HG02970 (cell line): ENCODE measurements at regions not wholly inside any gene's neighbourhood (a gene's known extent, or its start where the extent isn't known, plus 50 kb on each side); places are given as distances from the start of the nearest gene placed in this dataset.
"Not testable (repeated sequence)": the region's sequence is repeated elsewhere in the genome, so short reads cannot be mapped to it uniquely, and the experiment has no call there.

Experiments used
- ATAC-seq: cut with Tn5 transposase; IDR thresholded peaks from one replicate; pipeline ENCODE4 v1.9.1; 2021; ENCODE audit warnings: mild to moderate bottlenecking, moderate library complexity, moderate number of reproducible peaks; ENCODE audit not compliant: unreplicated experiment, low FRiP score

DNA sequence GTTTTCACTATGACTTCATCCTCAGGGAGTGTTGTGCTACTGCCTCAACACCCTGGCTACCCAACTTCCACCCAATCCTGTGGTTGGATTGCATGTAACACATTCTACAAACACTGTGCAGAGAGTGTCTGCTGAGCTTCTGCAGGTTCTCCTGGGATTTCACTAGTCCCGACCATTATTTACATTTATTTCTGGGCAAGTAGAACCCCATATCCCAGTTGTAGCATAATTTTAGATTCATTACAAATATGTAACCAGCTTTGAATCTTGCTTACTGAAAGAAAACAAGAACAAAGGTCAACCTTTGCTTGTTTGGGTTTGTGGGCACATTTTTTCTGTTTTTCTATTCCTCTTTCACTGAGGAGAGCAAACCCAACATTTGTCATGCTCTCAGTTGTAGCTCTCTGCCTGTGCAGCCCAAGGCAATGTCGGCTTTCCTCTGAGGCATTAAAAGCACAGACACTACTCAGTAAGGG, 2036.1 kb upstream of the LRRTM1 start:
- ATAC-seq: no peak

DNA sequence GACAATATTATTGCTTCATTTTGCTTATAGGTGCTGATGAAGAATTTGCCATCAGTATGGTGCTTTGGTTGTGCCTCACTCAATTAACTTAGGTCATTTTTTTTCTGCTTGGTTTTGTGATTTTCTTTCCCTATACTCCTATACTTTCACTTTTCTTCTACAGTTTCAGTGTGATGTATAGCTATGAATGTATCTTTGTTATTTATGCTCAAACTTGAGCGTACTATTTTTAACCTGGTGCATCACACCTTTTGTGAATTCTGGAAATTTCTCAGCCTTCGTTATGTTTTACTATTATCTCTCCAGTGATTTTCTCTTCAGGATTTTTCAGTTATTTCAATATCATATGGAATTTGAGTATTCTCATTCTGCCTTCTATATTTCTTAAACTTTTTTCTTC, 2035.3 kb upstream of the LRRTM1 start:
- no peak for ATAC-seq

DNA sequence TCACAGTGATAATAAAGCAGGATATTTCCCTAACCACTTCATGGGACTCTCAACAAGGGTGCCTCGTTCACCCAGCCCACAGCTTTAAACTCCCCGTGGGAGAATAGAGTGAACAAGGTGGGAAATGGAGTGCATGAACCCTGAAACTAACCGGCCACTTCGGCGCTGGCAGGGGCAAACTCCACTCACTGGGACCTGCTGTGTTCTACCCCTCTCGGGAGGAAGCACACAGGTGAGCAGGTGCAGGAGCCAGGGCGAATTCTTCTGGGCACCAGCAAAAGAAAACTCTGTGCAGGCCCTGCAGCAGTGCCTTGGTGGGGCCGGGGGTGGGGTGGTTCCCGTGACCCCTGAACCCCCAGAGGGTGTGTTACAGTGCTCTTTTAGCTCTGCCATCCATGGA, 2029.1 kb upstream of the LRRTM1 start:
- ATAC-seq: no peak

DNA sequence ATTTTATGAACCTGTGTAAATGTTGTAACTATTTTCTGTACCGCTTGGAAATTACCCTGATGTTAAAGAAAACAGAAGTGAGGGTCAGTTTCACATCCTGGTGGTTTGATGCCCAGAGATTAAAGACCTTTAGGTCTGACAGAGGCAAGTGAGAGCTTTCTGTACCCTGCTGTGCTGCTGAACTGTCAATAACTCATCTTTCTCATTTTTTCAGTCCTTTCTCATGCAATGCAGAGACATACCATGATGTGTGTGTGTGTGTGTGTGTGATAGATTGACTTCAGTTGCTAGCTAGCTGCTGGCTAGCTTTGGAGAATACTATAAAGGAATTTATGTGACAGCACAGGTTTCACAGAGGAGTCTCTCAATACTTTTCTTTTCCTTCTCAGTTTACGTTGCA, 2025.6 kb upstream of the LRRTM1 start:
- no peak for ATAC-seq

DNA sequence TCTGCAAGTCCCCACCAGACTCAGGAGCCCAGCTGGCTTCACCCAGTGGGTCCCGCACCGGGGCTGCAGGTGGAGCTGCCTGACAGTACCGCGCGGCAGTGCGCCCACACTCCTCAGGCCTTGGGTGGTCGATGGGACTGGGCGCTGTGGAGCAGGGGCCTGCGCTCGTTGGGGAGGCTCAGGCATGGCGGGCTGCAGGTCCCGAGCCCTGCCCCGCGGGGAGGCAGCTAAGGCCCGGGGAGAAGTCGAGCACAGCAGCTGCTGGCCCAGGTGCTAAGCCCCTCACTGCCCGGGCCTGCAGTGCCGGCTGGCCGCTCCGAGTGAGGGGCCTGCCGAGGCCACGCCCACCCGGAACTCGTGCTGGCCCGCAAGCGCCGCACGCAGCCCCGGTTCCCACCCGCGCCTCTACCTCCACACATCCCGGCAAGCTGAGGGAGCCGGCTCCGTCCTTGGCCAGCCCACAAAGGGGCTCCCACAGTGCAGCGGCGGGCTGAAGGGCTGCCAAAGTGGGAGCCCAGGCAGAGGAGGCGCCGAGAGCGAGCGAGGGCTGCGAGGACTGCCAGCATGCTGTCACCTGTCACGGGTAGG, 2021.7 kb upstream of the LRRTM1 start:
- ATAC-seq: not testable (repeated sequence)

DNA sequence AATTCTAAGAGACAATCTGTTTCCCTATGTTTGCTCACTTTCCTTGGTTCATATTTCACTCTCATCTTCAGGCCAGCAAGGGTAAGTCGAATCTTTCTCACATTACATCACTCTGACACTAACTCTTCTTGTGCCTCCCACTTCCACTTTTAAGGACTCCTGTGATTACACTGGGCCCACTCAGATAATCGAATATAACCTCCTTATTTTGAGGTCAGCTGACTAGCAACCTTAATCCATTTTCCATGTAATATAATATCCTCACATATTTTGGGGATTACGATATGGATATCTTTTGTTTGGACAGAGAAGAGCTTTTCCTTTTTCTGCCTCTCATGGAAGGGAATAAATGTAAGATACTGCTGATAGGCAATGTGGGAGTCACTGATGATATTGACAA, 2015.7 kb upstream of the LRRTM1 start:
- no peak for ATAC-seq

DNA sequence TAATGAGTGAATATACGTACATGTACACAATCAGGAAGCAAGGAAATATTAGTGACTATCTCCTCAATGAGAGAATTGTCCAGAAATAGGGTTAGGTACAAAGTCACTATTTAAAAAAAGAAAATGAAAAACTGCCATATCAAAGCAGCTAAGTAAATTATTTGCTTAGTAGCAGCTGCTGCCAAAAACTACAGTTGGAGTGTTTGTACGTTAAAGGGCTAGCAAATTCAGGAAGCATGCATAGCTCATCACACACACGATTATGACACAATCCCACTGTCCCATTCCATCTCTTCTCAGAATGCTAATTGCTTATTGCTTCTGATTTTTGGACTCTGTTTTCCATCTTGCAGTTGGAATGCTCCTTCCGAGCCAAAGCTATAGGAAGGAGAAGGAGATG, 2012.5 kb upstream of the LRRTM1 start:
- no peak for ATAC-seq

DNA sequence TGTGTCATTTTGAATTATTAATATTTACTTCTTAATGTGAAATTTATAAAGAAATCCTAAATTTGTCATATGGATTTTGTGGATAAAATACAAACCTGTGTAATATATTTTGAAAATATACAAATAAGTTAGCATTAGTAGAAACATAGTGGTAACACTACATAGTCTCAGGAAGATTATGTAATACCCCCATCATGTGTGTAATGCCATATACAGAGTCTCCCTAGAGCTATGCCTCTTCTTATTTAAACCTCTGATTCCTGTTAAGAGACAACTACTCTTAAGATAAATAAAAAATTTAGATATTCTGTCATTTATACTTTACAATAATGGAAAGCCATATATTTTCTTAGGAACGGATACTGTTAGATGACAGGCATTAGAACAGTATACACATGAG, 2012.0 kb upstream of the LRRTM1 start:
- ATAC-seq: no peak

DNA sequence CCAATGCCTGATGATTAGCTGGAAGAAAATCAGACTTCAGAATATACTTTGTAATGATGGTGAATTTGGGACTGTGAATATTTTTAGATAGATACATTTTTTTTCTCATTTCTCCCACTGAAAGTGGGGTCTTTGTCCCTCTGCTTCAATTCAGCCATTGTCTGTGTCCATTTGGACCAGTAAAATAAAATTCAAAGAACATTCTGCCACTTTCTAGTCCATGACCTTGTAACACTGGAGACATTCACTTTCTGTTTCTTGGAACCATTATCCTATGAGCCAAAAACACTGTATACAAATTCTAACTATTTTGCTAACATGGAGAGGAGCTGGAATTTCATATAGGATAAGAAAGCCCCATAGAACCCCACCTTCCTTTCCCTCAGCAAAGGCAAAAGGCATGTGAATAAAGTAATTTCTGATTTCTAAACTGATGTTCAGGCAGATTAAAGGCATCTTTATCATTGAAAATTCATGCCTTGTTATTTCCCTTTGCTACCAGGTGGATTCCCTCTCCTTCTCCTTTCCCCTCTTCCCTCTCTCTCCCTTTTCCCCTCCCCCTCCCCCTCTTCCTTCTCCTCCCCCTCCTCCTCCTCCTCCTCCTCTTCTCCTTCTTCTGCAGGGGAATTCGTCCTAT, 2010.4 kb upstream of the LRRTM1 start:
- ATAC-seq: no peak

DNA sequence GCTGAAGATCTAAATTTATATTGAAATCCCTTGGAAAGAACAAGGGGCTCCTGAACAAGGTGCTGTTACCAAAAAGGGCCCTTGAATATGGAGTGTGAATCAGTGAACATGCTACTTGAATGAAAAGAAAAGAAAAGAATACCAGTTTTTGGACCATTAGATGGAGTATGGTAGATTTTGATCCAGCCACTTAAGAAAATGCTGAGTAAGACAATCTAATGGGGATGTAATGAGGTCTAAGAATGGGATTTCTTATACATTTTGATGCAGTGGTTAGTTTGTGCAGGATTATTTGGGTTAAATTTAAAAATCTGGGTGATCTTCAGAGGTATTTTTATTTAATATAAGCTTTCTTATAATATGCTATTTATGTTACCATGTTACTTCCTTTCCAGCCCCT, 2003.0 kb upstream of the LRRTM1 start:
- no peak for ATAC-seq

DNA sequence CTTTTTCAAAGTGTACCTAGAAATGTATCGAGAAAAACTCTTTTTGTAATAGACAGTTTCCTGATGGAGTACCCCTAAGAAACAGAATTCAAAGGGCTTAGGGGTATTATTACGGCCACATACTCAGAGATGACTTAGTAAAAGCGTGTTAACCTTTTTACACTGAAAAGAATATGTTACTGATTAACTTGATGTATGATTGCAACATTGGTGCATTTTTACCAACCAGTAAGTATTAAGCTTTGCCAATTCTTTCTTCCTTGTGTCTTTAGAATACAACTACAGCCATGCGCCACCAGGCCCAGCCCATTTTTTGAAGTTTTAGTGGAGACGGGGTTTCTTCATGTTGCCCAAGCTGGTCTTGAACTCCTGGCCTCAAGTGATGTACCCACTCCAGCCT, 1997.0 kb upstream of the LRRTM1 start:
- no peak for ATAC-seq

DNA sequence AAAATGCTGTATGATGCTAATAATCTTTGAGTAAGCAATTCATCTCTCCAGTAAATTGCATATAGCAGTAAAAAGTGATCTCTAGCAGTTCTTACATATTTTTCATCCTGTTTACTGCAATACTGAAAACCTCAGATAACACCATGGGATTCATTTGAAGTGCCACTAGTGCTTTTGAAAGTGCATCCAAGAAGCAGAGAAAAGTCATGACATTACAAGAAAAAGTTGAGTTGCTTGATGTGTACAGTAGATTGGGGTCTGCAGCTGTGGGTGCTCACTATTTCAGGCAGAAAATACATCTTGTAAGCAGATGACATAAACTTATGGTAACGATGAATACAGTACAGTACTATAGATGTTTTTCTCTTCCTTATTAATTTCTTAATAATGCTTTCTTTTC, 1984.9 kb upstream of the LRRTM1 start:
- ATAC-seq: no peak

DNA sequence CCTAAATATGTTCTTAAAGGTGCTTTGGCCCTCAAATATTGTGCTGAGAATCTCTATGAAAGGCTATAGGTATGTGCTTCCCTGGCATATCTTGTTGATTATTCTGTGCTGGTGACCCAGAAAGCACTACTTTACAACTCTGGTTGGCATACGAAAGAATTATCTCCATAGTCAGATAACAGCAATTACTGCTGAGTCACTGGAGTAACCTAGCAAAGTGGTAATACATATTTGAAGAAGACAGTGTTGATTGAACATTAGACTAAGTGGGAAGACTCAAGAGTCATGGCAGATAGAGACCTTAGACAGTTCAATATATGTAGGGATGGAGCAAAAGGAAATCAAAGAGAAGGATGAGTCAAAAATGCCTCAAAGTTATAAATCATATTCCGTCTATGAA, 1978.5 kb upstream of the LRRTM1 start:
- ATAC-seq: no peak

DNA sequence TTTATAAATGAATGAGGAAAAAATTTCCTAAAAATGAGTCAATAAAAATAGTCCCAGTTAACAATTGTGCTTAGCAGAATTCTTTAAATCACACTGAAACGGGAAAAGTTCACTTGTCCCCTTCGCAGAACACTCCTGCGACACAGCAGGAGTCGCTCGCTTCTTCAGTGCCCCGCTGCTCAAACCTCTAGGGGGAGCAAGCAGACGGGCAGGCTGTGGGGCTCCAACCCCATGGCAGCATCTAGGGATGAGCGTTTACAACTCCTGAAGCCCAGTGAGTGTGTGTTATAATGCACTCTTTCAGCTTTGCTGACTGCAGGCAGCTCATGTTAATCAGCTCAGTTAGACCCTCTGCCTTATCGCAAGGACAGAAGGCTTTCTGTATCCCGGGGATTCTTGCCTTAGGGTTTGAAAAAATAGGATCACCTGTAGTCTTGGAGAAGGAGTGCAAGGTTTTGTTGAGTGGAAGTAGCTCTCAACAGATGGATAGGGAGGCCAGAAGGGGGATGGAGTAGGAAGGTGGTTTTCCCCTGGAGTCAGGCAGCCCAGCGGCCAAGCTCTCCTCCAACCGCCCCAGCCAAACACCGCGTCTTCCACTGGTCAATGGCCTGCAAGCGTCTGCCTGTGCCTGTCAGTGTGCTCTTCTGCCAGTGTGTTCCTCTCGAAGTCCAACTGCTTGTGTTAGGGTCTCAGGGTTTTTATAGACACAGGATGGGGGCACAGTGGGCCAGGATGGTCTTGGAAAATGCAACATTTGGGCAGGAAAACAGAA, 1977.7 kb upstream of the LRRTM1 start:
- no peak for ATAC-seq

DNA sequence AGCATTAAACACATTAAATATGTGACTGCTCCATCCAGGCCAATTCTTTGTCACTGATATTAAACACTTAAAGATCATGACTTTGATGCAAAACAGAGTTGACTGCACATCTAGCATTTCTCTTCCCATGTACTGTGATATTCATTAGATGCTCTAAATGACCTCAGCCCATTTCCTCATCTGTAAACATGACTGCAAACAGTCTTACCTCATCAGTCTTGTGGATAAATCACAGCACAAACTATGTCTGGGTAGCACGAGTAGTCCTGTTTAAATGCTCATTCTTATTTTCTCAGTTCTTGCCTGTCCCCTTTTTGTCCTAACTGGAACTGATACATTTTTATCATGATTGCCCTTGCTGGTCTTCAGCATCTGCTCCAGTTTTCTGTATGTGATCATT, 1974.8 kb upstream of the LRRTM1 start:
- no peak for ATAC-seq

DNA sequence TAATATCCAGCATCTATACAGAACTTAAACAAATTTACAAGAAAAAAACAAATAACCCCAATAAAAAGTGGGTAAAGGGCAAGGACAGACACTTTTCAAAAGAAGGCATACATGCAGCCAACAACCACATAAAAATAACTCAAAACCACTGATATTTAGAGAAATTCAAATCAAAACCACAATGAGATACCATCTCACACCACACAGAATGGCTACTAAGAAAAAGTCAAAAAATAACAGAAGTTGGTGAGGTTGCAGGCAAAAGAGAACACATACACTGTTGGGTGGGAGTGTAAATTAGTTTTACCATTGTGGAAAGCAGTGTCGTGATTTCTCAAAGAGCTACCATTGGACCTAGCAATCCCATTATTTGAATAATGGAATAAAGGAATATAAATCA, 1973.9 kb upstream of the LRRTM1 start:
- no peak for ATAC-seq

DNA sequence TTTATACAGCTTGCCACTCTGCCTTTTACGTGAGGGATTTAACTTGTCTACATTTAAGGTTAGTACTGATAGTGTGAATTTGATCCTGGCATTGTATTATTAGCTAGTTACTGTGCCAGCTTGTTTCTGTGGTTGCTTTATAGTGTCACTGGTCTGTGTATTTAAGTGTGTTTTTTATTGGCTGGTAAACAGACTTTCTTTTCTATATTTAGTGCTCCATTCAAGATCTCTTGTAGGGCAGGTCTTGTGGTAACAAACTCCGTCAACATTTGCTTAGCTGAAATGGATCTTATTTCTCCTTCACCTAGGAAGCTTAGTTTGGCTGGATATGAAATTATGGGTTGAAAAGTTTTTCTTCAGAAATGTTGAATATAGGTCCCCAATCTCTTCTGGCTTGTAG, 1971.0 kb upstream of the LRRTM1 start:
- ATAC-seq: no peak

DNA sequence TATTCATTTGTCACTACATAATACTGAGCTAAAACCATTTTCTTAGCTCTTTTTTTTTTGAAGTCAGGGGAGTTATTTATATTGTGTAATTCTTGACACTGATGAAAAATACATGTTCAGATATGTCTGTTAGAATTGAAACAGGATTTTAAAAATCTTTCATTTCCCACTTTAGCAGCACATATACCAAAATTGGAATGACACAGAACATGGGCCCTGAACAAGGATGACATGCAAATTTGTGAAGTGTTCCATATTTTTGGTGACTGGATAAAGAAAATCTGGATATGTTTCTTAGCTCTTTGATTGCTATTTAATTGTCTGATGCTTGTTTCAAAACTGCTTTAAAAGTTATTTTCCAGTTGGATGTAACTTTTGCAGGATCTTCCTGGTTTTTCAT, 1963.9 kb upstream of the LRRTM1 start:
- ATAC-seq: no peak

DNA sequence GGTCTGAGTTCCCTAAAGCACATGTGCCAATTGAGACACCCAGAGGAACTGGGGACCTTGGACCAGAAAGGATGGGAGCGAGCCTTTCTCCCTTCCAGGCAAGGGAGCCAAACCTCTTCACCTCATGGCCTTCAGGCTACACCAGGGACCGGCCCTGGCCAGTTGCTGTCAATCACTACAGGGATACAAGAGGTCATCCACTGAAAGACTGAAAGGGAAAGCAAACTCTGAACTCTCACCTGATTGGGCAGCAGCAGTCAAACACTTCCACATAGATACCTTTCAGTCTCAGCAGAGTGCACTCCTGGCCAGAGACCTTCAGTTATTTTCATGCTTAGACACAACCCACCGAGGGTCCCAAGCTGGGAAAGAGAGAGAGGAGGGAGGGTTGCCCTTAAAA, 1956.0 kb upstream of the LRRTM1 start:
- no peak for ATAC-seq

DNA sequence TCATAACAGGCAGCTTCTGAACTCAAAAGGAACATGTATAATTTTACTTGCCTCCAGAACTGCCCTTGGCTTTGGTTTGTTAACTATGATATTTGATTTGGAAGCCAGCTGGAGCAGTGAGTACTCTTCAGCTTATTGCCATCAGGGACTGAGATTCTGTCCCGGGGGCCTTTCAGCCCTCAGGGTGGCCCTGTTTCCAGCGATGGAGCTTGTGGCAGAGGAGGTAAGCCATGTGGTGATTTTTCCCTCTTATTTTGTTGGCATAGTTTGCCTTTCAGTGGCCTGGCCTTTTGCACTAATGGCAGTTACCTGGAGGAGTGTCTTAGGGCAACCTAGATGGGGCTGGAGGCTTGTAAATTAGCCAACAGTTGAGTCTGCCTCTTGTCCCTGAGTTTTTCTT, 1955.0 kb upstream of the LRRTM1 start:
- no peak for ATAC-seq

DNA sequence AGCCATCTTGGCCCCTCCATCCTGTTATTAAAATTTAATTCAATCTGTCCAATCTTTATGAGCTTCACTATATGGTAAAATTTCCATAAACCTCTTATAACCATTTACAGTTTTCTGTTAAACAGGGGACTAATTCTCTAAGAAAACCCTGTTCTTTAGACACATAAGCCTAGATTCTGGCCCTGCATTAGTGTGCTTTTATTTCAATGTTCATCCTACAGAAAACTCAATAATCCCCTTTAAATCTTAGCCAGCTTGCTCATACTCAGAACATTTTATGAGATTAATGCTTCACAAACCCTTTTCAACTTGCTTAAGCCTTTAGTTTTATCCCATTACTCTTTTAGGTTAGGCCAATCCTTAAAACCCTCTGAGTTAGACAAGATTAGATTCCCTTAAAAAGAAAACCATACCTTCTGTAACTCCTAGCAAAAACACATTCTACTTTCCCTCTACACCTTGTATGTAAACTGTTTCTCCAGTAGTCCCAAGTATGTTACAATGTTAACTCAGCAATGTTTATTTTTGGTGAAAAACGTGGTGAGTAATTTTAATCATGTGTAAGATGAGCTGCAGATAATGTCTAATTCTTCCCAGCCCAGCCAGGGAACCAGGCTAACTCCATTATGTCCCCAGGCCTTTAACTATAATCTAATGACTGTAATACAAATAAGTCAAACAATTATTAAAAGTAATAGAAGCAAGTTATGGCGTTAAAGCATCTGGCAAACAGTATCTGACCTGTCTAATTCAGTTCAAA, 1953.4 kb upstream of the LRRTM1 start:
- ATAC-seq: no peak
